ENCODE measurements at regions not wholly inside any gene's neighbourhood (a gene's known extent, or its start where the extent isn't known, plus 50 kb on each side); places are given as distances from the start of the nearest gene placed in this dataset.
"Not testable (repeated sequence)": the region's sequence is repeated elsewhere in the genome, so short reads cannot be mapped to it uniquely, and the experiment has no call there.

DNA sequence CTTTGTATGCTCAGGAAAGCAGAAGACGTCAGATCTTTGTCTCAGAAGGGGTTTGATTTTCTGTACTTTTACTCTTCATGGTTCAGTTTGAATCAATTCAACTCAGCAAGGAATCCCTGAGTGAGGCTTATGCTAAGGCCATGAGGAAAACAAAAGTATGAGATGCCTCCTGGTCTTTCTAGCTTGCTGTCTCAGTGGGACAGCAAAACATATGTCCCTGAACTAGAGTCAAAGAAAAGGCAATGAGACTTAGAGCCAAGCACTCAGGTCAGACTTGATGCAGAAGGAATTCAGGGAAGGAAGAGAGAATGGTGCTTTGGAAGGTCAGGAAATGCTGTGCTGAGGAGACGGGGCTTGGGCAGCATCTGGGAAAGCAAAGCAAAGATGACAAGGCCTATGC is 236.2 kb upstream of the SFRP2 start:
- in situ Hi-C loops (cut with MboI; ENCODE audit: low sequenced_read_pairs, unreplicated experiment), result no loop called here

DNA sequence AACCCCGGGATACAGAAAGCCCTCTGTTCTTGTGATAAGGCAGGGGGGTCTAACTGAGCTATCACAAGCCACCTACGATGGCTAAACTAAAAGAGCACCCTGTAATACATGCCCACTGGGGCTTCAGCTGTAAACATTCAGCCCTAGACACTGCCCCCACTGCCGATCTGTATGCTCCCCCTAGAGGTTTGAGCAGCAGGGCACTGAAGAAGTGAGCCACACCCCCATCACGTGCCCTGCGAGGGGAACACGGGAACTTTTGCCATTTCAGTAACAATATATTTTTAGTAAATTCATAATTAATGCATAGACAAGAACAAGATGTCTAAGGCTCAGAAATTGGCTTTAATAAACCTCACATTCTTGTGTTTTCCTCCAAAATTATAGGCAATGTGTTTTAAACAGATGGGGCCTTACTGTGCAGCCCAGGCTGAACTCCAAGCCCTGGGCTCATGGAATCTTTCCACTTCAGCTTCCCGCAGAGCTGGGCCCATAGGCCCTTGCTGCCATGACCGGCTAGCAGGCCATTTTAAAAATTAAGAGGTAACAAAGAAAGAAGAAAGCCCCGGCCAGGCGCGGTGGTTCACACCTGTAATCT is 235.3 kb upstream of the SFRP2 start:
- in situ Hi-C loops (cut with MboI; ENCODE audit: low sequenced_read_pairs, unreplicated experiment), result no loop called here
- TF ChIP-seq, protein P1, sequence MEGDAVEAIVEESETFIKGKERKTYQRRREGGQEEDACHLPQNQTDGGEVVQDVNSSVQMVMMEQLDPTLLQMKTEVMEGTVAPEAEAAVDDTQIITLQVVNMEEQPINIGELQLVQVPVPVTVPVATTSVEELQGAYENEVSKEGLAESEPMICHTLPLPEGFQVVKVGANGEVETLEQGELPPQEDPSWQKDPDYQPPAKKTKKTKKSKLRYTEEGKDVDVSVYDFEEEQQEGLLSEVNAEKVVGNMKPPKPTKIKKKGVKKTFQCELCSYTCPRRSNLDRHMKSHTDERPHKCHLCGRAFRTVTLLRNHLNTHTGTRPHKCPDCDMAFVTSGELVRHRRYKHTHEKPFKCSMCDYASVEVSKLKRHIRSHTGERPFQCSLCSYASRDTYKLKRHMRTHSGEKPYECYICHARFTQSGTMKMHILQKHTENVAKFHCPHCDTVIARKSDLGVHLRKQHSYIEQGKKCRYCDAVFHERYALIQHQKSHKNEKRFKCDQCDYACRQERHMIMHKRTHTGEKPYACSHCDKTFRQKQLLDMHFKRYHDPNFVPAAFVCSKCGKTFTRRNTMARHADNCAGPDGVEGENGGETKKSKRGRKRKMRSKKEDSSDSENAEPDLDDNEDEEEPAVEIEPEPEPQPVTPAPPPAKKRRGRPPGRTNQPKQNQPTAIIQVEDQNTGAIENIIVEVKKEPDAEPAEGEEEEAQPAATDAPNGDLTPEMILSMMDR (IDR thresholded peaks at IDR 0.05; ENCODE audit: borderline replicate concordance, control extremely low read depth, extremely low read depth, insufficient read depth, missing control alignments), result peak; percentile 13
- DNase-seq (ENCODE audit: low spot score), result no peak

More for the DNA sequence above, 236.2 kb upstream of the SFRP2 start:
- DNase-seq (ENCODE audit: low spot score), result no peak
- TF ChIP-seq, protein P1 (IDR thresholded peaks at IDR 0.05; ENCODE audit: borderline replicate concordance, control extremely low read depth, extremely low read depth, insufficient read depth, missing control alignments), result no peak

DNA sequence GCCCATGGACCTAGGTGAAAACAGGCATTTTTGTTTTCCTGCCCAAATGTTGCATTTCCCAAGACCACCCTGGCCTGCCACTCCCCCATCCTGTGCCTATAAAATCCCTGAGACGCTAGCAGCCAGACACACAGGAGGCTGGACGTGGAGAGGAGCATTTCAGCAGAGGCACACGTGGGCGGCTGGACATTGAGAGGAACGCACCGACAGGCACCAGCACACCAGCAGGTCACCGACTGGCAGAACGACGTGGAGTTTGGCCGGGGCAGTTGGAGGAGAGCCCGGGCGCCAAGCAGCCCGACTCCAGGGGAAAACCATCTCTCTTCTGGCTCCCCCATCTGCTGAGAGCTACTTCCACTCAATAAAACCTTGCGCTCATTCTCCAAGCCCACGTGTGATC is 234.8 kb upstream of the SFRP2 start:
- in situ Hi-C loops (cut with MboI; ENCODE audit: low sequenced_read_pairs, unreplicated experiment); DNase-seq (ENCODE audit: low spot score): not testable (repeated sequence)

DNA sequence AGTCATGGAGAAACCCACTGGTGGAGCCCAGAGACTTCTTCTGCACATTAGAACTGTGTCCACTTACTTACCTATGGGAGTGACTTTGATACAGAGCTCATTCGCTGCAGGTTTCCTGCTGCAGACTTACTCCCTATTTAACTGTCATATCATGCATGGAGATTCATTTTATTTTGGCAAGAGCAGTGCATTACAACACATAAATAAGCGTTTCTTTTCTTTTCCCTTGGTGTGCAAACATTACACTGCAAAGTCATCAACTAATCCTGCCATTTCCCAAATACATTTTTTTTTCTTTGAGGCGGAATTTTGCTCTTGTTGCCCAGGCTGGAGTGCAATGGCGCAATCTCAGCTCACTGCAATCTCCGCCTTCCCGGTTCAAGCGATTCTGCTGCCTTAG is 230.9 kb upstream of the SFRP2 start:
- TF ChIP-seq, protein P1 (IDR thresholded peaks at IDR 0.05; ENCODE audit: borderline replicate concordance, control extremely low read depth, extremely low read depth, insufficient read depth, missing control alignments), result no peak
- in situ Hi-C loops (cut with MboI; ENCODE audit: low sequenced_read_pairs, unreplicated experiment), result no loop called here
- DNase-seq (ENCODE audit: low spot score), result no peak

DNA sequence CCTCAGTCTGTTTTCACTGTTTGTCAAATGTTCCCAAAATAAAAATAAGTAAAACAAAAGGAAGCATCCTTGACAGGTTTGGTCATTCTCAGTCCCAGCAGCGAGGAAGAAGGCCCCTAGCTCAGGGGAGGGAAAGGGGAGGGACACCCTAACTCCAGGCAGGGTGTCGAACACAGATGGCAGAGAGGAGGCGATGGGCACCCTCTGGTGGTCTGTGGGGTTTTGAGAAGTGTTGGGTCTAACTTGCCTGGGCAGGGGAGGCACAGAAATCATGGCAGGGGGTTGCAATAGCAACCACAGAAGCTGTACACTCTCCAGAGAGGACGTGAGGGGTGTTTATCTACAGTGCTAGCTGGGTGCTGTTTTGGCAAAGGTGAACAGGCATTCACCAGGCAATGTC is 229.8 kb upstream of the SFRP2 start:
- no peak for DNase-seq (ENCODE audit: low spot score)
- in situ Hi-C loops (cut with MboI; ENCODE audit: low sequenced_read_pairs, unreplicated experiment), result no loop called here
- TF ChIP-seq, protein P1 (IDR thresholded peaks at IDR 0.05; ENCODE audit: borderline replicate concordance, control extremely low read depth, extremely low read depth, insufficient read depth, missing control alignments), result no peak

DNA sequence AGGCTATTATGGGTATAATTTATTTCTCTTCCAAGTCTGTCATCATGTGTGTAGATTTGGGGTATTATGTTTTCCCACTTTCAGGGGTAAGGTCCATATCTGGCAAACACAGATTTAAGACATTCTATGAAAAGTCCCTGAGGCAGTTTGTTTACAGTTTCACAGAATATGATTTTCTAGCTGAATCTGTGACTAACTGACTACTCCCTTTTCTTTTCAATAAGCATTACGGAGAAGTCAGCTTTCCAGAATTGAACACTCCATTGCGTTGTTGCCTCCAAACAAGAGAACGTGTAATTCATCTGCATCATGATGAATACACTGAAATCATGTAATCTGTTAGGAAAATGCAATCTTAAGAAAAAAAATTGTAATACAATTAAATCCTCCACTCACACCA is 226.7 kb upstream of the SFRP2 start:
- no peak for DNase-seq (ENCODE audit: low spot score)
- in situ Hi-C loops (cut with MboI; ENCODE audit: low sequenced_read_pairs, unreplicated experiment), result no loop called here
- TF ChIP-seq, protein P1 (IDR thresholded peaks at IDR 0.05; ENCODE audit: borderline replicate concordance, control extremely low read depth, extremely low read depth, insufficient read depth, missing control alignments), result no peak

DNA sequence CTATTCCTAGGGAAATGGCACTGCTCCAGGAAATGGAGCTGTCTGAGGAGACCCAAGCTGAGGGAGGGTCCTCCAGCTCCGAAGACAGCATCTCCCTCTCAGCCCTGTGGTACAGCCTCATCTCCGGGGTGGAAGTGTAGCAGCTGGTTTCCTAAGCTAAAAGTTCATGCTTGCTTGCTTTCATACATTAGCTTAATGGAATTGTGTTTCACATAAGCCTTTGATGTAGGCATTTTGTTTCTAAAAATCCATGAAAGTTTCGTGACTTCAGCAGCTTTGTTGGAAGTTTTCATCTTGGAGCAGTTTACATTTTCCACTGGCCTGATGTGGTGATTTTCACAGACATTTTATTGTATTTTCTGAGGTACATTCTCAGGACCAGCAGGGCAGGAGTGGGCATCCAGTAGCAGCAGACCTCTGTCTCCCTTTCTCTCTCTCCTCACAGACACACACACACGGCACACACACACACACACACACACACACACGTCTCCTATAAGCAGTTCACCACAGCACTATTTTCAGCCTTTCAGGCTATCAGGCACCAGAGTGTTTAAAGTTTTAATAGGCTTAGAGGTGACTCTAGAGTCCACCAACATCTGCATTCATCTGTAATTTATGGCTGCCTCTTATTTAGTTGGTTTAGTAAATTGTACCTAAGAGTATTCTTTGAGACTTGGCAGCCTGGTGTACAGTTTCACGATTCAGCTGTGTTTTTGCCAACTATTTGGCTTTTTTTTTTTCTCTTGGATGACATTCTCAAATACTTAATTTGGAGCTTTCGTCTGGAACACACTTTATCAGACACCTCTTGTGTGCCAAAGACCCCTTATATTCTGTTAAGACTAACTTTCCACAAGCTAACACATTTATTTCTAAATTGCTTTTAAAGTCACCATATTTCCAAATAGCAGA is 225.8 kb upstream of the SFRP2 start:
- DNase-seq (ENCODE audit: low spot score), result no peak
- TF ChIP-seq, protein P1 (IDR thresholded peaks at IDR 0.05; ENCODE audit: borderline replicate concordance, control extremely low read depth, extremely low read depth, insufficient read depth, missing control alignments), result no peak
- in situ Hi-C loops (cut with MboI; ENCODE audit: low sequenced_read_pairs, unreplicated experiment), result no loop called here

Measured in GM13976 (cell line).